GM18858 (cell line): ENCODE measurements at regions not wholly inside any gene's neighbourhood (a gene's known extent, or its start where the extent isn't known, plus 50 kb on each side); places are given as distances from the start of the nearest gene placed in this dataset.

Experiments used
- ATAC-seq: cut with Tn5 transposase; IDR thresholded peaks from one replicate; pipeline ENCODE4 v1.9.1; 2021; ENCODE audit not compliant: unreplicated experiment

DNA sequence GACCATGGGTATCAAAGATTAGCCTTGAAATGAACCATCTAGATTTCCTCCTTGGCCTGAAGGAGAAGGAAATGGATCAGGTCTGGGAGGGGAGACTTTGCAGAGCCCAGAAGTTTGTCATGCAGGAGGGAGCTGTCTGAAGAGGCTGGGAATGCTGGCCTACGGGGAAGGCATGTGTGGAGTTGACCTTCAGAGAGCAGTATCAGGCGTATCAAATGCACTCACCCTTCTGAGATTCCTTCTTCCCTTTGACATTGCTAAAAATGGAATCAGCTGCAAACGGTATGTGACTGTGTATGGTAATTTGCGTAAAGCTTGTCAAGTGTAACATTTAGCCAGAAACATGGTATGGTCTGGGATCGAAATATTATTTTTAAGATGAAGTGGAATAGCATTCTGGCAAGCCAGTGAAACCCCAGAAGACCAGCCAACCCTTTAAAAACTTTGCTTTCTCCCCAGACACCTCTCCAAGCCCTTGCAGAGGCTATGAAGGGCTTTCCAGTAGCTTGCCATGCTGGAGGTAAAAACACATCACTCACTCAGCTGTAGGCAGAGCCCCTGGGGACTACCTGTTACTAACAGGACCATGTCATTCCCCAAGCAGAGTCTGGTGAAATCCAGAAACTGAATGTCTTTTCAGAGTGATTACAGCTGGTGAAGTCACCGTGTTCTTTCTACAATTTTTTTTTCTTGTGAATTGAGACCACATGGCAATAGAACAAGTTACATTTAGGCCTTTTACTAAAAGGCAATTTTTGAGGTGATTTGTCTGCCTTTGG is 174.7 kb upstream of the SLC24A5 start:
- no peak for ATAC-seq

DNA sequence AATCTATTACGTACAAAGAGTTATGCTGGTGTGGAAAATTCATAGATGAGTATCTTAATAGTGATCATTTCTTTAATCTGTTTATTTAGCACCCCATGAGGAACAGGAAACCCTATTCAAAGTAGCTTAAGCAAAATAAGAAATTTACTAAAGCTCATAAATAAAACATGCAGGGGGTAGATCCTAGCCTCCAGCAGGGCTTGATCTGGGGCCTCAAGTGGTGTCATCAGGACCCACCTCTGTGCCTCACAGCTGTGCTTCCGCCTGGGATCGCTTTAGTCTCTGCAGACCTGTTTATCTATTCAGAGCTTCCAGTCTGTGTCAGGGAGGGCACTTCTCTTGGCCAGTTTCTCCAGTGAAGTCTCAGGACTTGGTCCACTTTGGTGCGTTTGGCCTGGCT is 171.0 kb upstream of the SLC24A5 start:
- ATAC-seq, result no peak

DNA sequence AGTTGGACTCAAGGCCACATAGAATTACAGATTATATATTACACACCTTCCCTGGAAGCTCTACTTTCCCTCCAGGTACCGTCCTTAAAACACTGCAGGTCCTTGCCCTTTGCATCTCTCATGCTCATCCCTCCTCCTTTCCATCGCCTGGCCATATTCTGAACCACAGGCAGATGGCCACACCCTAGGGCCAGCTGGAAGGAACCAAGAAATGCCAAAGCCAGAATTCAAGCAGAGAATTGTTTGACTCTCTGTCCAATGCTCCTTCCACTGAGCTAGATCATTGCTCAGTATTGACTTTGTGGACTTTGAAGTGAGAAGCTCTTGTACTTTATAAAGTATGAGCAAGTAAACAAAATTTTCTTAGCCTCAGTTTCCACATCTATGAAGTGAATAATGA is 170.3 kb upstream of the SLC24A5 start:
- no peak for ATAC-seq

DNA sequence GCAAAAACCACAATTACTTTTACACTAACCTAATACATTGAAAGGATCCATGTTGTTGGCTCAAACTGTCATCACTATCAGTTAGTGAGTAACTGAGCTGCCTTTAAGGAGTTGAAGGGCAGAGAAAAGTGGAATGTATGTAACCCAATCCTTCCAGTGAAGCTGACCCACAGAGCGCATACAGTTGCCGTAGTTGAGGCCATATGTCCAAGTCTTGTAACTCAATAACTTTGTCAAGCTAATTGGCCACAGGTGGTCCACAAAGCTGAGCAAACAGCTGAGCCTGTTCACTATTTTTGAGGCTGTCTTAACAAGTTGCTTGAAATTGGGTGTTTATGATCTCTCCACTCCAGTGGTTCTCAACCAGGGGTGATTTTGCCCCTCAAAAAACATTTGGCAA is 169.0 kb upstream of the SLC24A5 start:
- ATAC-seq, result no peak

DNA sequence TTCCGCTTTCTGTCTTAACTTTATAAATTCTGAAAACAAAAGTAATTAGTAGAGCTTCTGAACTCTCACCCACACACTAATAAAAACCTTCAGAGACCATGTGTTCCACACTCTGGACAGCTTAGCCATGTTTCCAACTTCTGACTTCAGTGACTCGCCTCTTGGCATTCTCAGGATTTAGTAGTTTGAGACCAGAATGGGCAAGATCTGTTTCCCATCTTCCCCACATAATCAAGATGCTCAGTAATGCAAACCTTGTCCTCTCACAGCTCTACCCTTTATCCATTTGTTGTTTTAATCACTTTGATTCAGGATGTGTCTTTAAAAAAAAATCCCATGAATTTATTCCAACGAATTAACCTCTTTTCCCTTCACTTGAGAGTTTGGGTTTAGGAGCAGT is 166.6 kb upstream of the SLC24A5 start:
- no peak for ATAC-seq

DNA sequence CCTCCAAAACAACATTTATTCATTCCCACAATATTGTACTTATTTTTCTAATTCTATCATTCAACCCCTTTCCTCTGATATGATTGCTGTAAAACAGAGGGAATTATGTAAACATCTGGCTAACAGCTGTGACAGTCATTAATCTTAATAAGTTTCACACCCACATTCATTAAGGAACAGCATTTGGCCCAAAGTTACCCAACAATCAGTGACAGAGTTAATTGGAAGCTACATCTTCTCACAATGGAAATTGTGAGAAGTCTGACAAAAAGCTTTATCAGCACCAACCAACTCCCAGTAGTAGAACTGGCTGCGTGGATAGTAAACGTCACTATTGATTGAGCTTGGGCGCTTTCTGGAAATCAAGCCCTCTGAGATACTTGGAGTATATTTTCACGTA is 165.8 kb upstream of the SLC24A5 start:
- ATAC-seq, result no peak

DNA sequence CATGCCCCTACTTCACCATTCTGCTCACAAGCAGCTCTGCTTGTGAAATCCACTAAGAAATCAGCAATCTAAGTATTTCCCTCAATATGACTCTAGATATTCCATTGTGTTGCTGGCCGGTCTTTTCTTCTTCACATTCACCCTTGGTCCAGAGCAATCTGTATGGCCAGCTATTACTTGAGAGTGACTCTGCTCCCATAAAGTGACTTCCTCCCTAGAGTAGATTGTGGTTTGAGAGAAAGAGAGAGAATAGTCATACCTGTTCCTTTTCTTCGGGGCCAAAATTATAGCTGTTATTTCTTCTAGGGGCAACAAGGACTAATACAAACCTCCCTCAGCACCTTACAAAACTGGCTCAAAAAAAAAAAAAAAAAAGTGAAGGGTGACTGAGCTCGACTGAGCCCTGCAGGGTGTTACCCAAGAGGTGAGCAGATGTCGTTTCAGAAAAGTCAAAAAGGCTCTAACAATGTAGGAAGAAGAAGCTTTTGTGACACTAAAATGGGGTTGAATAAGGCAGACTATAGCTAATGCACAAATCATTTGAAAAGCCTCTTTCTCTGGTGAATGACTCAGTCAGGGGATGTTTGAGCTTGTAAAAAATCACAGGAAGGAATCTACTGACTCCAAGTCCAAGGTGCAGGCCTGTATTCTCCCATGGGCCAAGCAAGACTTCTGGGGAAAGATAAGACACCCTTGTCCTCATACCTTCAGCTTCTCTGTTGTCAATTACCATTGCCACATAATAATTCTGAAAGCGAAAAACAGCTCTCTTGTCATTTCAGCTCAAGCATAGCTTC is 161.0 kb upstream of the SLC24A5 start:
- ATAC-seq, result no peak

DNA sequence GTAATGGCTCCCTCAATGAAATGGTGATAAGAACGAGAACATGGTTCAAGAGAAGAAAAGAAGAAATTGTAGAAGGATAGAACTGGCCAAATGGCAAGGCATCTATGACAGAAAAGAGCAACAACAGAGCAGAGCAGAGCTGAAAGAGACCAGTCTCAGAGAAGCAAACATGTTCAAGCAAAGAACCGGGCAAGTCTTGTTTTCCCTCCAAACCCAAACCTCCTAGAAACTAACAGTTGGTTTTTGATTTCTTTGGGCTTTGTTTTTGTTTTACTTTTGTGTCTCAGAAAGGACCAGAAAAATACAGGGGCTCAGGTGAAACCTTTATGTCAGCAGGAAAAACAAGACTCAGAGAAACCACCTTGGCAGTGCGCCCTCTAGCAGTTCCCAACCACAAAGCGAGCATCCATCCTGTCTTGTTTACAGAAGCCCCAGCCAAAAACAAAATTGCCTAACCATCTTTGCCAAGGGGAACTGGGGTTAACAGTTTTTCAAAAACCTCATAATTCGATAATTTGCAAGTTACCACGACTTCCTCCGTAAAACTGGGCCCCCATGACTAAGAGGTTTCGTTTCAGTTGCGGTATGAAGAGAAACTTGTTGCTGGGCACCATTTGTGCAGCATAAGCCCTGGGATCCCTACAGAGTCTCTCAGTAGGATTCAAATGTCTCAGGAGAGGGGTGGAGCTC is 159.2 kb upstream of the SLC24A5 start:
- ATAC-seq, result peak; percentile 73

DNA sequence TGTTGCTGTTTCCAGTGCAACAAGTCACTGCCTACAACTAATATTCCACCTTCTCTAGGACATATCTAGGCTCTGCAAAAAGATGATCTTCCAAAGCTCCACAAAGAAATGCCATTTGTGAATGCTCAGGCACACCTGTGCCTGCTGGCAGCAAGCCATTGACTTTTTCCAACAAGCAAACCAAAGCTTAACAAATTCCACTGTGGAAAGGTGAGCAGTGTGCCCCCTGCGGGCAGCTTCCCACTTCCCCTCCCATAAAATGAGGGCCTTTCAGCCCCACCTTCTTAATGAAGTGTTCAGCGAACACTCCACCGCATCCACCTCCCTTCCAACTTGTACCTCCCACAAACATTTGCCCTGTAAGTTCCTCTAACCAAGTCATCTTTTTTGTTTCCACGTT is 157.5 kb upstream of the SLC24A5 start:
- ATAC-seq, result no peak

DNA sequence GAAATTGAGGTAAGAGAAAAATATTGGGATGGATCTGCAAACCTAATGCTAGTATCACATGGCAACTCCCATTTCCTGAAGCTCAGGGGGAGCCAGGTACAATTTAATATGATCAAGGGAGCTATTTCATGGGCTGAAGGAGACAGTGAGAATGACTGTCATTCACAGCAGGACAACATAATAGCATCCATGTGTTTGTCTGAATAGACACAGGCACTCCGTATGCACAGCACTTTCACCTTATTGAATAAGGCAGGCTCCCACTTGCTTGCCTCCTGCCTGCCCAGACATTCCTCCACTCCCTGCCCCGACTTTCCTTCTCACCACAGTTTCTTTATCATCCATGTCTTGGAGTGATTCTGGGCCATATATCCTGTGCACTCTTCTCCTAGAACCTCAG is 156.6 kb upstream of the SLC24A5 start:
- ATAC-seq, result no peak

DNA sequence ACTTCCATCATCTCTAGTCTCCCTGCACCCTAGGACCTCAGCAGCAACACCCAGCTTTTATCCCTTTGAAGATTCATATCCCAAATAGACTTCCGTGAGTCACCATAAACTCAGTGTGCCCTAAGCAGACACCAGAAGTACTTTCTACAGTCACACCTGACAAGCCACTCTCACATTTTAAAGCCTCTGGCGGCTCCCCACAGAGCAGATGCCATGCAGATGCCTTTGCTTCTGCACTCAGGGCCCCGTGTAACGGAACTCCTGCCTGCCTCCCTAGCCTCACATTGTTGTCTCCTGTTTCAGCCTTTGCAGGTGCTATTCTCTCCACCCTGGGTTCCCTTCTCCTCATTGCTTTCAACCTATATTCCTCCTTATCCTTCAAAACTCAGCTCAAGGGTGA is 155.5 kb upstream of the SLC24A5 start:
- ATAC-seq, result no peak

DNA sequence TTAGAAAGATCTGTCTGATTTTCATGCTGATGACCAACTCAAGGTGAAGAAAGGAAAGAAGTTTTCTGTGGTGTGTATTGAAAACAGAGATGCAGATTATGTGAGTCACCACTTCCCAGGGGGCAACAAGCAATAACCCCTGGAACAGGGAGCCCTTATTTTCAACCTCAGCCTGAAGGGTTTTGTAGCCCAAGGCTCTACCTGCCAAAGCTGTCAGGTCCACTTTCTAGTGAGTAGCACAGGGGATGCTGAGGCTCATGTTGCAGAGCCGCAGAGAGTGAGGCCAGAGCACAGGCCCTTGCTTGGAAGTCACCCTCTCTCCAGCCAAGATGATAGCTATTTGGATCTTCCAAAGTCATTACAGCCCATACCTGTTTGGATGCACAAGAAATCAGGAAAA is 152.2 kb upstream of the SLC24A5 start:
- no peak for ATAC-seq

DNA sequence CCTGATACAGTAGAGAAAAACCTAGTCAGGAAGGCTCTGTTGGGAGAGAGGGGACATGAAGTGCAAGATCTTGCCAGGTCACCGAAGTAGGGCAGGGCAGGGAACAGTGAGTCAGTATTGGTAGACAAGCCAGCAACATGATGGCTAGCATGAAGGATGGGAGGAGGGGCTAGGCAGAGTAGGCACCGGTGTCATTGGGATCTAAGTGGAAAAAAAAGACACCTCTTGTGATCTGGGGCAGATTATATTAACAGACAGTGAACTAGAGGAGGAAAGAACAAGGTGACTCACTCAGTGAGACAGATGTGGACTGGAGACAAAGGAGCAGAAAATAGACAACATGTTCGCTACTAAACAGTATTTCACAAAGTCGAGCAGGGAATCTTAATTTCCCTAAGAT is 149.2 kb upstream of the SLC24A5 start:
- ATAC-seq, result no peak

DNA sequence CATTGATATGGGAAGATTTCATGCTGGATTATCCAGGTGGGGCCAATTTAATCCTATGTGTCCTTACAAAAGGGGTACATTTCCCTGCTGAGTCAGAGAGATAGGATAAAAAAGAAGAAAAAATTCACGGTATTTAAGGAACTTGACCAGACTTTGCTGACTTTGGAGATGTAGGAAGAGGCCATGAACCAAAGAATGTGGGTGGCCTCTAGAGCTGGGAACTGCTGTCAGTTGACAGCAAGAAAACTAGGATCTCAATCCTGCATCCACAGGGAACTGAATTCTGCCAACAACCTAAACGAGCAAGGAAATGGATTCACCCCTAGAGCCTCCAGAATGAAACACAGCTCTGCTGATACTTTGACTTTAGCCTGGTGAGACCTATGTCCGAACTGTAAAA is 148.1 kb upstream of the SLC24A5 start:
- no peak for ATAC-seq

DNA sequence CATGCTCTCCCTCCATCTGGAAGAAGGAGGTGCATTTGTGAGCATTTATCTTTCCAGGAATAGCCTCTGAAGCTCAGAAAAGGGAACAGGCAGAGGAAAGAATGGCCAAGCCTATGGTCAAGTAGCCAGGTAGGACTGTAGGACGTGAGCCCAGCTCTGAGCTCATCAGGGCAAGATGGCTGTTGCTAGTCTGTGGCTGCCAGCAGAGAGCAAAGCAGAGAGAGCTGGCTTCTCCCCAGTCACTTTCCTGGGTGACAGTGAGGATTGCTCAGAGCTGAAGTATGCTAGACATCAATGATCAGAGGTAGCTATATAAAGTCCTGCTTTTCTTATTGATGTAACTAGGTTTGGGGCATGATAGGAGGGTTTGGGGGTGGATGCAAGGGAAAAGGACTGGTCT is 146.1 kb upstream of the SLC24A5 start:
- no peak for ATAC-seq

DNA sequence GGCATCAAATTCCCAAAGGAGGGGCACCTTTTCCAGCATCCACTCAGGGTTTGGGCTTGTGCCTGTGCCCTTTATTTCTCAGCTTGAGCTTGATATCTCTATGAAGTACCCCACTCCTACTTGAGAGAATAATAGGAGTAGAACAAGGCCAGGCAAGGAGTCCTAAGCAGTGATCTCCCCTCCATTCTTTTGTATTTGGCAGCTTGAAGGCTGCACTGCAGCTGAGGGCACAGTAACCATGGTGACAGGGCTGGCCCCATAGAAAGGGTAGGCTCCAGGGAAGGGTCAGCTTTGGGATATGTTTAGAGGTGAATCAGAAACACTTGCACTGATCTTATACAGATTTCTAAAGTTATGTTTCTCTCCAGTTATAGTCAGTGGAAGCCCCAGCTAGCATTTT is 145.4 kb upstream of the SLC24A5 start:
- no peak for ATAC-seq

DNA sequence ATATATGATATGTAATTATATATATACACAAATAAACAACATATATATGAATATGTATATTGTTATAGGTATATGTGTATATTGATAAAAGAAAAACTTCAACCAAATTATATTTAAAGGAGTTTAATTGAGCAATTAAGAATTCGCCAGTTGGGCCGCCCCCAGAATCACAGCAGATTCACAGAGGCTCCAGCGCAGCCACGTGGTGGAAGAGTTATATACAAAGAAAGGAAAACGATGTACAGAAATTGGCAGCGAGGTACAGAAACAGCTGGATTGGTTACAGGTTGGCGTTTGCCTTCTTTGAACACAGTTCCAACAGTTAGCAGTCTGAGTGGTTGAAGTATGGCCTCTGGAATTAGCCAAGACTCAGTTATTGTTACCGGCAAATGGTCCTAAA is 137.3 kb upstream of the SLC24A5 start:
- ATAC-seq, result no peak

DNA sequence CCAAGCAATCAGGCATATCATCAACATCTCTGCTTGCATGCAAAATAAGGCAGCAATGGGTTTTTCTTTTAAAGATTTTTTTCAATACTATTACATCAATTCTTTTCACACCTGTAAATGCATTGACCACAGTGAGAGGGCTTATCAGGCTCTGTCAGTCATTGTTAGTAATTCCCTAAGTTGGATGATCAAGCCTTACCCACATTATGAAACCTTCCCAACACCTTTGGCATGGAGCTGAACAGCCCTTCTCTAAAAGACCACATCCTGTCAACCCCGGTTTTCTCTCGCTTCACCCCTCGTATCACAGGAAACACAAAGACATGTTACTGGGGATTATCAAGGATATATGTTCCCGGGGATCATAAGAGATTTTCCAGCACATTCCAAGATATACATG is 135.2 kb upstream of the SLC24A5 start:
- ATAC-seq, result no peak

DNA sequence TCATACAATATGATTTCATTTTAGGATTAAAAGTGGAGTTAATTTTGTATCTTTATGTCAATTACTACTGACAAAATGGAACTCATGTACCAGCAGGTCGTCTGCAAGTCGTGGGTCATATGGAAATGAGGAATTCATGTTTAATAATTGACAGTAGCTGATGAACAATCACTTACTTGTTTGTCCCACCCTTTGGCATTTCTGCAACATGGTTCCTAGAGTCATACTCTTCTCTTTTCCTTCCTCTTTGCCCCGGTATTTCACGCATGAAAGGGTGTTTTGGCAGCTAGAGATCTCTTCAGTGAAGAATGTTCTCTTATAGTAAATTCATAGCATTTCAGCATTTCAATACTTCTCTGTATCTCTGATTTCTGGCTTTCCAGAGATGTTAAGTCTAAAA is 133.3 kb upstream of the SLC24A5 start:
- no peak for ATAC-seq

DNA sequence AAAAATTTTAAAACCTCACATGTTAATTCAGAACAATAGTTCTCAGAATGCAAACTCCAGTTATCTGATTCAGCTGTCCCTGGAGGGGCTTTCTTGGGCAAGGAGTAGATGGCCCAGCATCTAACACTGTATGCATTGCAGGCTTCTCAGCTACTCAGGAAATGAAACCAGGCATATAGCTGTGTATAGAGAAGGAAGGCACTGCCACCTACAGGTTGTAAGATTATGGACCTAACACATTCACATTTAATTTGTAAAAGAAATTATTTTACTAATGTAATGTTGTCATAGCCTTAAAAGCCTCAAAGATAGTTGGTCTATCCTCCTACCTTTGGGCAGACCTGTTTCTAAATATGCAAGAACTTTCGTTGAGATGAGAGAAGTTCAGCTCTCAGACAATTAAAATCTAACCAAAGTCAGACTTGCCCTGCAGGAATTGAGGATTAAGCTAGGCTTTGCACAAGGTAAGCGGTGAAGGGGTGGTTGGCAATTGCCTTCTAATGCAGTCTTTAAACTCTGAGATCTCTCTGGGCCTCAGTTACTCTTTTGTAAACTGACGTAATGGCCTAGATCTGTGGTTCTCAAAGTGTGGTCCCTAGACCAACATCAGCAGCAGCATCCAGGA is 132.8 kb upstream of the SLC24A5 start:
- ATAC-seq, result peak; percentile 90

DNA sequence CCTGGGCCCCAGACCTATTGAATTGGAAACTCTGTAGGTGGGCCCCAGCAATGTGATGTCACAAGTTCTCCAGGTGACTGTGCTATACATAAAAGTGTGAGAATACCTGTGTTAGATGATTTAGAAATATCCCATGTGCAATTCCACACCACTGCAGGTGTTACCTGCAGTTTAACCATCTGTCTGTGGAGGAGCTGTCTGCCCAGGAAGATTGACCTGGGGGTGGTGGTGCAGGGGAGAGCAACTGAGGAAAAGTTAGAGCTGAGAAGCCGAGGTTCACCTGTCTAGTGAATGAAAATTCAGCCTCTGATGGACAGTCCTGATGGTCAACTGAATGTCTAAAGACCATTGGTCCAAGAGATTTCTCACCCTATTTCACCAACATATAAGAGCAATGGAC is 132.2 kb upstream of the SLC24A5 start:
- no peak for ATAC-seq

DNA sequence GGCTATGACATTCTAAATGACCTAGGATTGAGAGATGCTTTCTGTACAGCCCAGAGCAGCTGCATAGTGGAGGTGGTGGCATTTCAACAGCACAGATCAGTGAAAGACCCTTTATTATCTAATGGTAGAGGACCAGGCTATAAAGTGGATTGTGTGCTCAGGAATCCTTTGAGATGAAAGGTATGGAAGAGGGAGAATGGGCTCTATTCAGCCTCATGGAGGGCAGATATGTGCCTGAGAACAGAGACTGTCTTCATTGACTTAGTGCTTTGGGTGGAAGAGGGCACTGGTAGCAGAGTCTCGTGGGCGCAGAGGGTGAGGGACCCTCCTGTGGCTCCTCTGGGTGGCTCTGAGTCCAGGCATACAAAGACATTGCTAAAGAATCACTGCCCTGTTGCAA is 130.0 kb upstream of the SLC24A5 start:
- no peak for ATAC-seq
